ENCODE measurements at regions not wholly inside any gene's neighbourhood (a gene's known extent, or its start where the extent isn't known, plus 50 kb on each side); places are given as distances from the start of the nearest gene placed in this dataset.

GRCh38 chr4:71232846-71233245 is 106.0 kb upstream of the SLC4A4 start:
- no peaks in the 10 kb centered on the region for H4K20me1 ChIP-seq (replicated peaks; ENCODE audit: control insufficient read depth, extremely low read depth, insufficient read depth, low read length)
- TF ChIP-seq POLR2AphosphoS5 (IDR thresholded peaks at IDR 0.05; ENCODE audit: insufficient read depth, low read depth, low read length) (no peak), JUN (IDR thresholded peaks at IDR 0.05; ENCODE audit: borderline replicate concordance, insufficient read depth, insufficient read length, low read depth) (no peak), GATA2 (IDR thresholded peaks at IDR 0.05; ENCODE audit: insufficient read depth, insufficient read length, low read depth, low read length) (no peak), MYC (IDR thresholded peaks at IDR 0.05; ENCODE audit: low read depth, low read length) (no peak), MAX (IDR thresholded peaks at IDR 0.05; ENCODE audit: insufficient read depth, insufficient read length) (no peak), POLR2A (IDR thresholded peaks at IDR 0.05; ENCODE audit: low read depth, low read length) (no peak), EZH2 (IDR thresholded peaks at IDR 0.05; ENCODE audit: borderline replicate concordance, low read depth, low read length, severe bottlenecking) (no peak), CTCF (IDR thresholded peaks at IDR 0.05; ENCODE audit: extremely low read depth in 1 of 2, insufficient read depth in 1 of 2, low read depth in 1 of 2, low read length in 2 of 2) (no peak)
- H3K9me1 ChIP-seq (replicated peaks; ENCODE audit: control insufficient read depth, extremely low read depth, insufficient read depth, low read length): no peaks in the 10 kb centered on the region
- no peak for FAIRE-seq
- H3K4me2 ChIP-seq (ENCODE audit: insufficient read depth, low read length): no peak overlapping the region
- ChIA-PET POLR2A (no interaction called here), CTCF (no interaction called here)
- no peaks in the 10 kb centered on the region for H3K79me2 ChIP-seq (ENCODE audit: control insufficient read depth, insufficient read depth, low read length)
- intact Hi-C loops (cut with micrococcal nuclease): no loop called here
- no peak overlapping the region for H3K9ac ChIP-seq (replicated peaks; ENCODE audit: extremely low read depth, insufficient read depth, low read length)
- no peaks in the 10 kb centered on the region for H3K9me3 ChIP-seq (replicated peaks; ENCODE audit: control insufficient read depth, insufficient read depth, low read length)
- no peak overlapping the region for H3K27ac ChIP-seq (ENCODE audit: insufficient read depth, low read depth, low read length)
- H2AFZ ChIP-seq (ENCODE audit: low read depth, low read length): no peak overlapping the region
- no peaks in the 10 kb centered on the region for H3K4me1 ChIP-seq (ENCODE audit: control insufficient read depth, extremely low read depth, insufficient read depth, low read length)
- H3K36me3 ChIP-seq (ENCODE audit: control insufficient read depth in 2 of 2, extremely low read depth in 1 of 2, insufficient read depth in 2 of 2, low read length in 2 of 2): no peaks in the 10 kb centered on the region
- no TSS peak for BruUV-seq (replicated peaks)
- H3K4me3 ChIP-seq (replicated peaks in 1 of 3; ENCODE audit: insufficient read depth in 1 of 3, low read depth in 1 of 3, low read length in 3 of 3): no peak overlapping the region
- DNase-seq (ENCODE audit: low read depth, low spot score): no peak
- dilution Hi-C loops (cut with MboI; ENCODE audit: extremely low pct_ligation_motif_present, low sequenced_read_pairs): no loop called here
- H3K27me3 ChIP-seq (ENCODE audit: control insufficient read depth in 2 of 2, insufficient read depth in 2 of 2, low read length in 2 of 2): no peaks in the 10 kb centered on the region

Measured in endothelial cell of umbilical vein (primary cell).